Prostate gland (tissue), 2 donors: ENCODE measurements at regions not wholly inside any gene's neighbourhood (a gene's known extent, or its start where the extent isn't known, plus 50 kb on each side); places are given as distances from the start of the nearest gene placed in this dataset.

ENCODE experiments used
- CTCF ChIP-seq, 4 experiments: fragments of 200-600 bp in 2 of 4; fragments of 450-650 bp in 2 of 4; sonication (generic) in 2 of 4; IDR thresholded peaks; 1 replicate in 3 of 4; 2 replicates in 1 of 4; pipeline ENCODE4 v1.5.1; 2016 to 2019; ENCODE audit warnings: antibody characterized with exemption in 4 of 4, mild to moderate bottlenecking in 2 of 4, moderate library complexity in 2 of 4
- POLR2AphosphoS5 ChIP-seq: sonication (generic); formaldehyde crosslinking; IDR thresholded peaks from one replicate; pipeline ENCODE4 v1.6.1; 2017; ENCODE audit warnings: antibody characterized with exemption

DNA sequence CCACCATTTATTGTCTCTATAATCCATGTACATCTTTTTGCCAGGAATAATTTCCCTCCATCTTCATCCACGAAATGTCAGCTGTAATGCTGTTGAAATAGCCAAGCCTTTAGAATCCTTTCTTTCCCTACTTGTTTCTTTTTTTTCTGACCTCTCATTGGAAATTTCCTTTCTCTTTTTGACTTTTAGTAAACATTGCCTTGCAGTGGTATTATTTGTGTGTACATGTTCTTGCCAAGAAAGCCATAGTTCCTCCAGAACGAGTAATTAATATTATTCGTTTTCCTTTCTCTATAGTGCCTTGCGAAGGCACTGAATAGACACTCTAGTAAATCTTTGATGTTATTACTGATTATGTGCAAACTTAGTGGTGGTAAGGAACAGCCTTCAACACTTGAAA, 282.2 kb downstream of the GJA1 start:
- no peak for TF ChIP-seq CTCF (IDR thresholded peaks at IDR 0.05)
- TF ChIP-seq POLR2AphosphoS5, result no peak
